Keratinocyte (primary cell): ENCODE measurements at regions not wholly inside any gene's neighbourhood (a gene's known extent, or its start where the extent isn't known, plus 50 kb on each side); places are given as distances from the start of the nearest gene placed in this dataset.

Experiments
- DNase-seq: peaks from one replicate; pipeline ENCODE4 v3.0.0-alpha.2; 2011; ENCODE audit warnings: low read depth, missing footprints, low spot score
- FAIRE-seq: peaks from 2 replicates; lab custom pipeline; 2011; peaks lifted over from hg19 to GRCh38; lab: Jason Lieb, UNC
- H2AFZ ChIP-seq: 2 replicates; pipeline ENCODE4 v1.6.0; 2012; ENCODE audit warnings: low read length, control low read depth, inconsistent platforms; ENCODE audit not compliant: control insufficient read depth
- H3K27ac ChIP-seq: 2 replicates; pipeline ENCODE4 v1.5.1; 2011; ENCODE audit warnings: low read length; ENCODE audit not compliant: control insufficient read depth, insufficient read depth
- H3K27me3 ChIP-seq: 3 replicates; pipeline ENCODE4 v1.6.0; 2011; ENCODE audit warnings: low read length; ENCODE audit not compliant: control insufficient read depth, insufficient read depth; ENCODE audit errors: extremely low read depth
- H3K36me3 ChIP-seq, 2 experiments: 2 replicates in 1 of 2; 3 replicates in 1 of 2; pipeline ENCODE4 v1.5.1; 2011; ENCODE audit warnings: low read length in 2 of 2, mild to moderate bottlenecking in 1 of 2; ENCODE audit not compliant: control insufficient read depth in 2 of 2, insufficient read depth in 2 of 2; ENCODE audit errors: extremely low read depth in 1 of 2
- H3K4me1 ChIP-seq: 3 replicates; pipeline ENCODE4 v1.5.1; 2011; ENCODE audit warnings: low read length; ENCODE audit not compliant: control insufficient read depth, insufficient read depth; ENCODE audit errors: extremely low read depth
- H3K4me2 ChIP-seq: 3 replicates; pipeline ENCODE4 v1.6.0; 2011; ENCODE audit warnings: low read depth, low read length; ENCODE audit not compliant: control insufficient read depth, insufficient read depth; ENCODE audit errors: extremely low read depth
- H3K4me3 ChIP-seq, 3 experiments: fragments of 200-600 bp in 1 of 3; sonication (generic) in 1 of 3; 2 replicates in 2 of 3; 3 replicates in 1 of 3; pipeline ENCODE4 v1.5.1; 2011 to 2016; ENCODE audit warnings: low read length in 3 of 3, mild to moderate bottlenecking in 3 of 3, control low read depth in 2 of 3, inconsistent platforms in 1 of 3, low read depth in 1 of 3, mixed read lengths in 1 of 3, mixed run types in 1 of 3, moderate library complexity in 1 of 3; ENCODE audit not compliant: control insufficient read depth in 2 of 3, insufficient read depth in 2 of 3; ENCODE audit errors: extremely low read depth in 1 of 3
- H3K79me2 ChIP-seq: 2 replicates; pipeline ENCODE4 v1.6.0; 2012; ENCODE audit warnings: low read length; ENCODE audit not compliant: control insufficient read depth, insufficient read depth
- H3K9ac ChIP-seq: 3 replicates; pipeline ENCODE4 v1.6.0; 2011; ENCODE audit warnings: low read length; ENCODE audit not compliant: control insufficient read depth, insufficient read depth; ENCODE audit errors: extremely low read depth
- H3K9me1 ChIP-seq: 3 replicates; pipeline ENCODE4 v1.6.0; 2011; ENCODE audit warnings: low read length; ENCODE audit not compliant: control insufficient read depth, insufficient read depth; ENCODE audit errors: extremely low read depth
- H3K9me3 ChIP-seq: 2 replicates; pipeline ENCODE4 v1.5.1; 2012; ENCODE audit warnings: low read depth, low read length; ENCODE audit not compliant: control insufficient read depth
- H4K20me1 ChIP-seq: 3 replicates; pipeline ENCODE4 v1.6.0; 2011; ENCODE audit warnings: low read length; ENCODE audit not compliant: control insufficient read depth, insufficient read depth; ENCODE audit errors: extremely low read depth
- EZH2 ChIP-seq: IDR thresholded peaks from one replicate; pipeline ENCODE4 v1.6.1; 2012; ENCODE audit warnings: inconsistent platforms, mild to moderate bottlenecking, low read length, moderate library complexity
- dilution Hi-C: fragments of 300-500 bp; cut with MboI; formaldehyde crosslinking; loops from one replicate; pipeline ENCODE4 v1.7.0; 2020; ENCODE audit warnings: low sequenced_read_pairs; ENCODE audit not compliant: extremely low pct_ligation_motif_present
- TF ChIP-seq, protein P1 (sequence below), 3 experiments: IDR thresholded peaks in 1 of 3; conservative IDR thresholded peaks in 1 of 3; optimal IDR thresholded peaks in 1 of 3; 2 replicates in 2 of 3; 3 replicates in 1 of 3; pipeline versions ENCODE3 to v1.5.1; 2011; ENCODE audit warnings: low read length in 3 of 3, mild to moderate bottlenecking in 3 of 3, moderate library complexity in 2 of 3, control low read depth in 1 of 3, inconsistent platforms in 1 of 3; ENCODE audit not compliant: insufficient read depth in 2 of 3; ENCODE audit errors: extremely low read depth in 1 of 3

DNA sequence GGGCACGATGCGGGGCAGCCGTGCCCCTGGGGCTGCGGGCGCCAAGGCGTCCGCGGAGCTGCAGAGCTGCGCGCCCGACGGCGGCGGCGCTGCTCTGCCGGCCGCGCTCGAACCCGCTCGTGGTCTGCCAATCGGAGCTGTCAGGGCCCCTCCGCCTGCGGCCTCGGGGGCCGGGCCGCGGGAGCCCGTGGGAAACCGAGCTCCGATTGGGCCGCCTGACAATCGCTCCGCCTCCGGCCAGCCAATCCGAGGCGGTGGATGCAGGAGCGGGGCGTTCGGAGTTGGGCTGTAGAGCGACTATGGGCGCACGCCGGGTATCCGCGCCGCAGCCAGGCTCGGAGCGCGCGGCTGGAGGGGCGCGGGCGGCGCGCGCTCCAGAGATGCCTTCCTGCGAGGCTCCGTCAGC lies 100.5 kb upstream of the SOD1 start:
- peak; percentile 35 for DNase-seq

DNA sequence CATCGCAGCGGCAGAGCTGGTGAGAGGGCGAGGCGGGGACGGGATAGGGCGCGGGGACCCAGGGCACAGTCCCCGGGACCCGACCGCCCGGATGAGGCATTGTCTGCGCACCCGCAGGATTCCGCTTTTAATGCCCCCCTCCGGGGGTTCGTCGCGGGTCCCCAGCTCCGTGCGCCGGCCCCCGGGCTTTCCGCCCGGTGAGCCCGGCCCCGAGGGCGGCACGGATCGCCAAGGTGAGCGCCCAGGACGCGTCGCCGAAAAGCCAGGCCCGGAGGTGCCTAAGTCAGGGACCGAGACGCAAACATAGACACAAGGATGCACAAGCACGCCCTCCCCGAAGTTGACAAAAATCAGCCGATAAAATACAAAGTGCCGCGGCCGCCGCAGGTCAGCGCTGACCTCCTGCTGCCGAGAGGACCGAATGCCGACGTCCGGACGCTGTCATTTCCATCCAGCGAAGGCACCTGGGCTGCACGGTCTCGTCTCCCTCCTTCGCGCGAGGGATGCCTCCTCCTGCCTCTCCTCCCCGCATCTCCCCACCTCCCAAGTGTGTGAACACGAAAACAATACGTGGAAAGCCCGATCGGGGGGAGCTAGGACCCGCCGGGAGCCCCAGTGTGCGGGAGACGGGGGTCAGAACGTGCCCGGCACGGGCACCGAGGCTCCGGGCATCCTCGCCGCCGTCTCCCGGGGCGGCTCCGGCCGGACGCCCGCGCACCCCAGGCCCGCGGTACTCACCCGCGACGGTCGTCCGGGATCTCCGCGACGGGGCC lies 101.1 kb upstream of the SOD1 start:
- no peak for DNase-seq
- no peak for FAIRE-seq
- Histone ChIP-seq H2AFZ (peak overlapping the region; percentile 93), H3K9me1 (no peaks in the 10 kb centered on the region), H3K4me3 (peak overlapping the region; percentile 46 to 81 (median 76)), H3K4me2 (peak overlapping the region; percentile 68), H3K9ac (peak overlapping the region; percentile 40), H3K36me3 (no peaks in the 10 kb centered on the region), H3K4me1 (peaks cover 15% of the 10 kb centered on the region), H3K9me3 (no peaks in the 10 kb centered on the region), H3K79me2 (no peaks in the 10 kb centered on the region), H3K27ac (no peak overlapping the region), H4K20me1 (no peaks in the 10 kb centered on the region), H3K27me3 (peaks cover 10% of the 10 kb centered on the region)
- dilution Hi-C loops = no loop called here
- TF ChIP-seq, protein P1, sequence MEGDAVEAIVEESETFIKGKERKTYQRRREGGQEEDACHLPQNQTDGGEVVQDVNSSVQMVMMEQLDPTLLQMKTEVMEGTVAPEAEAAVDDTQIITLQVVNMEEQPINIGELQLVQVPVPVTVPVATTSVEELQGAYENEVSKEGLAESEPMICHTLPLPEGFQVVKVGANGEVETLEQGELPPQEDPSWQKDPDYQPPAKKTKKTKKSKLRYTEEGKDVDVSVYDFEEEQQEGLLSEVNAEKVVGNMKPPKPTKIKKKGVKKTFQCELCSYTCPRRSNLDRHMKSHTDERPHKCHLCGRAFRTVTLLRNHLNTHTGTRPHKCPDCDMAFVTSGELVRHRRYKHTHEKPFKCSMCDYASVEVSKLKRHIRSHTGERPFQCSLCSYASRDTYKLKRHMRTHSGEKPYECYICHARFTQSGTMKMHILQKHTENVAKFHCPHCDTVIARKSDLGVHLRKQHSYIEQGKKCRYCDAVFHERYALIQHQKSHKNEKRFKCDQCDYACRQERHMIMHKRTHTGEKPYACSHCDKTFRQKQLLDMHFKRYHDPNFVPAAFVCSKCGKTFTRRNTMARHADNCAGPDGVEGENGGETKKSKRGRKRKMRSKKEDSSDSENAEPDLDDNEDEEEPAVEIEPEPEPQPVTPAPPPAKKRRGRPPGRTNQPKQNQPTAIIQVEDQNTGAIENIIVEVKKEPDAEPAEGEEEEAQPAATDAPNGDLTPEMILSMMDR (optimal IDR thresholded peaks at IDR 0.05 in 1 of 3, IDR thresholded peaks at IDR 0.05 in 1 of 3, conservative IDR thresholded peaks at IDR 0.05 in 1 of 3; ENCODE audit: extremely low read depth in 1 of 3, insufficient read depth in 2 of 3, low read length in 3 of 3) = no peak

More for the DNA sequence above, 100.5 kb upstream of the SOD1 start:
- Histone ChIP-seq H4K20me1 (no peaks in the 10 kb centered on the region), H3K27ac (peak overlapping the region; percentile 55), H3K27me3 (peaks cover 10% of the 10 kb centered on the region), H3K4me1 (peaks cover 14% of the 10 kb centered on the region), H3K79me2 (no peaks in the 10 kb centered on the region), H3K4me2 (peak overlapping the region; percentile 95), H3K9ac (peak overlapping the region; percentile 65), H3K36me3 (no peaks in the 10 kb centered on the region), H2AFZ (peak overlapping the region; percentile 93), H3K4me3 (peak overlapping the region; percentile 46 to 81 (median 76)), H3K9me1 (no peaks in the 10 kb centered on the region), H3K9me3 (no peaks in the 10 kb centered on the region)
- TF ChIP-seq EZH2 = no peak
- TF ChIP-seq, protein P1 (optimal IDR thresholded peaks at IDR 0.05 in 1 of 3, IDR thresholded peaks at IDR 0.05 in 1 of 3, conservative IDR thresholded peaks at IDR 0.05 in 1 of 3; ENCODE audit: extremely low read depth in 1 of 3, insufficient read depth in 2 of 3, low read length in 3 of 3) = peak in 2 of 3 experiments; percentile 20 to 62
- dilution Hi-C loops = no loop called here
- FAIRE-seq = no peak
